SK-N-SH (cell line): ENCODE measurements at regions not wholly inside any gene's neighbourhood (a gene's known extent, or its start where the extent isn't known, plus 50 kb on each side); places are given as distances from the start of the nearest gene placed in this dataset.

Experiments
- CTCF ChIA-PET: fragments of 300-600, 350-600 bp; formaldehyde crosslinking; extraction: SDS; loops from one replicate; lab custom pipeline; 2021; lab: Yijun Ruan, JAX
- POLR2A ChIA-PET: fragments of 350-600 bp; sonication (Branson Sonifier 250); formaldehyde crosslinking; extraction: SDS; loops from one replicate; lab custom pipeline; 2020; ENCODE audit warnings: antibody characterized with exemption, inconsistent platforms; lab: Yijun Ruan, JAX
- DNase-seq: peaks from one replicate; pipeline ENCODE4 v3.0.0; 2012
- H2AFZ ChIP-seq: fragments of 200-600 bp; sonication (generic); 2 replicates; pipeline ENCODE4 v1.8.1; 2016; ENCODE audit warnings: antibody characterized with exemption, mild to moderate bottlenecking, low read depth
- H3F3A ChIP-seq: fragments of 200-600 bp; sonication (generic); replicated peaks from 2 replicates; pipeline ENCODE3; 2016; ENCODE audit warnings: antibody characterized with exemption, mild to moderate bottlenecking; ENCODE audit not compliant: insufficient read depth
- H3K27ac ChIP-seq, 2 experiments: fragments of 200-500 bp in 1 of 2; fragments of 200-600 bp in 1 of 2; sonication (Bioruptor generic) in 1 of 2; sonication (generic), shearing (Covaris generic) in 1 of 2; 2 replicates each; pipeline versions ENCODE4 v1.5.1 to v1.6.1; 2014 to 2016; ENCODE audit warnings: low read depth in 2 of 2, inconsistent platforms in 1 of 2, low read length in 1 of 2, mild to moderate bottlenecking in 1 of 2, mixed read lengths in 1 of 2
- H3K27me3 ChIP-seq: fragments of 200-600 bp; sonication (generic), shearing (Covaris generic); 2 replicates; pipeline ENCODE4 v1.6.1; 2016; ENCODE audit warnings: mixed run types; ENCODE audit not compliant: insufficient read depth
- H3K36me3 ChIP-seq, 2 experiments: fragments of 200-500 bp in 1 of 2; fragments of 200-600 bp in 1 of 2; sonication (Bioruptor generic) in 1 of 2; sonication (generic) in 1 of 2; replicated peaks in 1 of 2; 2 replicates each; pipeline versions ENCODE3 to v1.5.1; 2014 to 2016; ENCODE audit warnings: low read length in 1 of 2, mild to moderate bottlenecking in 1 of 2; ENCODE audit not compliant: insufficient read depth in 2 of 2, control insufficient read depth in 1 of 2
- H3K4me1 ChIP-seq, 2 experiments: fragments of 200-500 bp in 1 of 2; fragments of 200-600 bp in 1 of 2; sonication (Bioruptor generic) in 1 of 2; sonication (generic), shearing (Covaris generic) in 1 of 2; 2 replicates each; pipeline versions ENCODE4 v1.5.1 to v1.6.1; 2014 to 2016; ENCODE audit warnings: low read depth in 1 of 2, low read length in 1 of 2, mixed run types in 1 of 2; ENCODE audit not compliant: insufficient read depth in 2 of 2, control insufficient read depth in 1 of 2
- H3K4me2 ChIP-seq: fragments of 200-600 bp; sonication (generic), shearing (Covaris generic); 2 replicates; pipeline ENCODE4 v1.6.1; 2017; ENCODE audit warnings: mixed run types
- H3K4me3 ChIP-seq, 2 experiments: fragments of 200-500 bp in 1 of 2; fragments of 200-600 bp in 1 of 2; sonication (Bioruptor generic) in 1 of 2; sonication (generic), shearing (Covaris generic) in 1 of 2; 2 replicates each; pipeline versions ENCODE4 v1.5.1 to v1.8.1; 2014 to 2016; ENCODE audit warnings: low read depth in 2 of 2, inconsistent platforms in 1 of 2, low read length in 1 of 2, mild to moderate bottlenecking in 1 of 2, mixed read lengths in 1 of 2, moderate library complexity in 1 of 2
- H3K79me2 ChIP-seq: fragments of 200-600 bp; sonication (generic); 2 replicates; pipeline ENCODE4 v1.8.1; 2017; ENCODE audit warnings: mild to moderate bottlenecking; ENCODE audit not compliant: insufficient read depth
- H3K9ac ChIP-seq: fragments of 200-600 bp; sonication (generic); 2 replicates; pipeline ENCODE4 v1.6.1; 2017; ENCODE audit warnings: mixed run types
- H3K9me2 ChIP-seq: fragments of 200-600 bp; sonication (generic); 2 replicates; pipeline ENCODE4 v1.6.1; 2017; ENCODE audit warnings: mixed run types
- H3K9me3 ChIP-seq: fragments of 200-600 bp; sonication (generic); 2 replicates; pipeline ENCODE4 v1.6.1; 2017; ENCODE audit warnings: mixed run types, mild to moderate bottlenecking, moderate library complexity
- H4K20me1 ChIP-seq: fragments of 200-600 bp; sonication (generic); 2 replicates; pipeline ENCODE4 v1.6.1; 2017; ENCODE audit warnings: mild to moderate bottlenecking, mixed run types; ENCODE audit not compliant: insufficient read depth
- EZH2phosphoT487 ChIP-seq: fragments of 200-600 bp; sonication (generic); IDR thresholded peaks from 2 replicates; pipeline ENCODE4 v1.6.1; 2017; ENCODE audit warnings: low read depth, mixed run types, mild to moderate bottlenecking, antibody characterized with exemption, moderate library complexity, borderline replicate concordance
- FOSL2 ChIP-seq: IDR thresholded peaks from 2 replicates; pipeline ENCODE4 v1.4.0; 2012; ENCODE audit warnings: low read depth, mild to moderate bottlenecking, moderate library complexity, borderline replicate concordance
- FOXJ3 ChIP-seq: sonication (generic); formaldehyde crosslinking; IDR thresholded peaks from 2 replicates; pipeline ENCODE4 v1.5.1; 2020; ENCODE audit warnings: mild to moderate bottlenecking, missing genetic modification reagents
- MEF2A ChIP-seq: IDR thresholded peaks from 2 replicates; pipeline ENCODE4 v1.4.0; 2012; ENCODE audit warnings: low read depth, borderline replicate concordance
- NFIC ChIP-seq: IDR thresholded peaks from 2 replicates; pipeline ENCODE4 v1.4.0; 2012; ENCODE audit warnings: borderline replicate concordance
- RXRA ChIP-seq: IDR thresholded peaks from 2 replicates; pipeline ENCODE4 v1.4.0; 2012; ENCODE audit warnings: low read depth, mild to moderate bottlenecking, borderline replicate concordance
- SMC3 ChIP-seq: IDR thresholded peaks from 2 replicates; pipeline ENCODE4 v1.6.1; 2012; ENCODE audit warnings: low read depth, low read length, improper control_type of control experiment
- WGBS: methylation state at CpG from one replicate; pipeline ENCODE4 v1.1.6; 2017; ENCODE audit warnings: low lambda C conversion rate; 5-methylcytosine and 5-hydroxymethylcytosine counted together
- TF ChIP-seq, protein P1 (sequence below): IDR thresholded peaks from 2 replicates; pipeline ENCODE4 v1.4.0; 2012; ENCODE audit warnings: low read depth, borderline replicate concordance
- TF ChIP-seq, protein P2 (sequence below): fragments of 200-600 bp; sonication (generic); IDR thresholded peaks from 2 replicates; pipeline ENCODE4 v1.6.1; 2017; ENCODE audit warnings: antibody characterized with exemption, mild to moderate bottlenecking, moderate library complexity
- TF ChIP-seq, protein P3 (sequence below): IDR thresholded peaks from 2 replicates; pipeline ENCODE4 v1.6.1; 2012; ENCODE audit warnings: mild to moderate bottlenecking, low read depth, low read length, moderate library complexity
- TF ChIP-seq, protein P4 (sequence below): fragments of 150-350 bp; IDR thresholded peaks from 2 replicates; pipeline ENCODE4 v1.6.1; 2017; ENCODE audit warnings: antibody characterized with exemption, low read length, low read depth, borderline replicate concordance
- TF ChIP-seq, protein P5 (sequence below): IDR thresholded peaks from 2 replicates; pipeline ENCODE4 v1.4.0; 2012; ENCODE audit warnings: low read depth, borderline replicate concordance

DNA sequence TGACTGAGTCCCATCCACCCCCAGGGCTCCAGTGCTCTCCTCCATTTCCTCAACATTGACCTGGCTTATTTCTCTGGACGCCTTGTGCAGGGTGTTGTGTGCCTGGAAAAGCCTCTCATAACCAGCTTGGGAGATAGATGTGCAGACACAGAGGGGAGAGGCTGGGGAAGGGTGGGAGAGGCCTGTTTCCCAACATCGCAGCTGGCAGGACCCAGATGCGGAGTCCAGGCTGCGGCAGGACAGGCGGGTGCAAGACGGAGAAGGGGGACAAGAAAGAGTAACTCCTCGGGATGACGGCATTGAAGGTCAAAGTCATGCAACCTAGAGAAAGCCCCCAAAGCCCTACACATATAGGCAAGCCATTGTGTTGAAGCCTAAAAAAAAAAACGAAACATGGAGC lies 54.1 kb upstream of the ANTXRL start:
- no peaks in the 10 kb centered on the region for H3K79me2 ChIP-seq
- ChIA-PET CTCF (interaction anchor here (0.7 to 8.4 kb wide), 3 partner anchors 10 to 79 kb away, joined by 3 to 136 read pairs (median 3); no protein-coding TSS in a partner anchor), POLR2A (no interaction called here)
- H3K9me2 ChIP-seq, result no peaks in the 10 kb centered on the region
- no peak overlapping the region for H3K27ac ChIP-seq
- no peak overlapping the region for H3K4me3 ChIP-seq
- H2AFZ ChIP-seq, result no peak overlapping the region
- H3F3A ChIP-seq, result no peaks in the 10 kb centered on the region
- no peaks in the 10 kb centered on the region for H4K20me1 ChIP-seq
- no peaks in the 10 kb centered on the region for H3K36me3 ChIP-seq
- no peak for TF ChIP-seq FOSL2
- TF ChIP-seq FOXJ3, result no peak
- TF ChIP-seq, protein P1, sequence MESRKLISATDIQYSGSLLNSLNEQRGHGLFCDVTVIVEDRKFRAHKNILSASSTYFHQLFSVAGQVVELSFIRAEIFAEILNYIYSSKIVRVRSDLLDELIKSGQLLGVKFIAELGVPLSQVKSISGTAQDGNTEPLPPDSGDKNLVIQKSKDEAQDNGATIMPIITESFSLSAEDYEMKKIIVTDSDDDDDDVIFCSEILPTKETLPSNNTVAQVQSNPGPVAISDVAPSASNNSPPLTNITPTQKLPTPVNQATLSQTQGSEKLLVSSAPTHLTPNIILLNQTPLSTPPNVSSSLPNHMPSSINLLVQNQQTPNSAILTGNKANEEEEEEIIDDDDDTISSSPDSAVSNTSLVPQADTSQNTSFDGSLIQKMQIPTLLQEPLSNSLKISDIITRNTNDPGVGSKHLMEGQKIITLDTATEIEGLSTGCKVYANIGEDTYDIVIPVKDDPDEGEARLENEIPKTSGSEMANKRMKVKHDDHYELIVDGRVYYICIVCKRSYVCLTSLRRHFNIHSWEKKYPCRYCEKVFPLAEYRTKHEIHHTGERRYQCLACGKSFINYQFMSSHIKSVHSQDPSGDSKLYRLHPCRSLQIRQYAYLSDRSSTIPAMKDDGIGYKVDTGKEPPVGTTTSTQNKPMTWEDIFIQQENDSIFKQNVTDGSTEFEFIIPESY, result no peak
- TF ChIP-seq, protein P2, sequence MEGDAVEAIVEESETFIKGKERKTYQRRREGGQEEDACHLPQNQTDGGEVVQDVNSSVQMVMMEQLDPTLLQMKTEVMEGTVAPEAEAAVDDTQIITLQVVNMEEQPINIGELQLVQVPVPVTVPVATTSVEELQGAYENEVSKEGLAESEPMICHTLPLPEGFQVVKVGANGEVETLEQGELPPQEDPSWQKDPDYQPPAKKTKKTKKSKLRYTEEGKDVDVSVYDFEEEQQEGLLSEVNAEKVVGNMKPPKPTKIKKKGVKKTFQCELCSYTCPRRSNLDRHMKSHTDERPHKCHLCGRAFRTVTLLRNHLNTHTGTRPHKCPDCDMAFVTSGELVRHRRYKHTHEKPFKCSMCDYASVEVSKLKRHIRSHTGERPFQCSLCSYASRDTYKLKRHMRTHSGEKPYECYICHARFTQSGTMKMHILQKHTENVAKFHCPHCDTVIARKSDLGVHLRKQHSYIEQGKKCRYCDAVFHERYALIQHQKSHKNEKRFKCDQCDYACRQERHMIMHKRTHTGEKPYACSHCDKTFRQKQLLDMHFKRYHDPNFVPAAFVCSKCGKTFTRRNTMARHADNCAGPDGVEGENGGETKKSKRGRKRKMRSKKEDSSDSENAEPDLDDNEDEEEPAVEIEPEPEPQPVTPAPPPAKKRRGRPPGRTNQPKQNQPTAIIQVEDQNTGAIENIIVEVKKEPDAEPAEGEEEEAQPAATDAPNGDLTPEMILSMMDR, result no peak
- TF ChIP-seq, protein P3, sequence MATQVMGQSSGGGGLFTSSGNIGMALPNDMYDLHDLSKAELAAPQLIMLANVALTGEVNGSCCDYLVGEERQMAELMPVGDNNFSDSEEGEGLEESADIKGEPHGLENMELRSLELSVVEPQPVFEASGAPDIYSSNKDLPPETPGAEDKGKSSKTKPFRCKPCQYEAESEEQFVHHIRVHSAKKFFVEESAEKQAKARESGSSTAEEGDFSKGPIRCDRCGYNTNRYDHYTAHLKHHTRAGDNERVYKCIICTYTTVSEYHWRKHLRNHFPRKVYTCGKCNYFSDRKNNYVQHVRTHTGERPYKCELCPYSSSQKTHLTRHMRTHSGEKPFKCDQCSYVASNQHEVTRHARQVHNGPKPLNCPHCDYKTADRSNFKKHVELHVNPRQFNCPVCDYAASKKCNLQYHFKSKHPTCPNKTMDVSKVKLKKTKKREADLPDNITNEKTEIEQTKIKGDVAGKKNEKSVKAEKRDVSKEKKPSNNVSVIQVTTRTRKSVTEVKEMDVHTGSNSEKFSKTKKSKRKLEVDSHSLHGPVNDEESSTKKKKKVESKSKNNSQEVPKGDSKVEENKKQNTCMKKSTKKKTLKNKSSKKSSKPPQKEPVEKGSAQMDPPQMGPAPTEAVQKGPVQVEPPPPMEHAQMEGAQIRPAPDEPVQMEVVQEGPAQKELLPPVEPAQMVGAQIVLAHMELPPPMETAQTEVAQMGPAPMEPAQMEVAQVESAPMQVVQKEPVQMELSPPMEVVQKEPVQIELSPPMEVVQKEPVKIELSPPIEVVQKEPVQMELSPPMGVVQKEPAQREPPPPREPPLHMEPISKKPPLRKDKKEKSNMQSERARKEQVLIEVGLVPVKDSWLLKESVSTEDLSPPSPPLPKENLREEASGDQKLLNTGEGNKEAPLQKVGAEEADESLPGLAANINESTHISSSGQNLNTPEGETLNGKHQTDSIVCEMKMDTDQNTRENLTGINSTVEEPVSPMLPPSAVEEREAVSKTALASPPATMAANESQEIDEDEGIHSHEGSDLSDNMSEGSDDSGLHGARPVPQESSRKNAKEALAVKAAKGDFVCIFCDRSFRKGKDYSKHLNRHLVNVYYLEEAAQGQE, result no peak
- TF ChIP-seq, protein P4, sequence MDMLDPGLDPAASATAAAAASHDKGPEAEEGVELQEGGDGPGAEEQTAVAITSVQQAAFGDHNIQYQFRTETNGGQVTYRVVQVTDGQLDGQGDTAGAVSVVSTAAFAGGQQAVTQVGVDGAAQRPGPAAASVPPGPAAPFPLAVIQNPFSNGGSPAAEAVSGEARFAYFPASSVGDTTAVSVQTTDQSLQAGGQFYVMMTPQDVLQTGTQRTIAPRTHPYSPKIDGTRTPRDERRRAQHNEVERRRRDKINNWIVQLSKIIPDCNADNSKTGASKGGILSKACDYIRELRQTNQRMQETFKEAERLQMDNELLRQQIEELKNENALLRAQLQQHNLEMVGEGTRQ, result no peak
- TF ChIP-seq MEF2A, result no peak
- no peak for TF ChIP-seq NFIC
- TF ChIP-seq RXRA, result no peak
- no peak for TF ChIP-seq SMC3
- TF ChIP-seq EZH2phosphoT487, result no peak
- TF ChIP-seq, protein P5, sequence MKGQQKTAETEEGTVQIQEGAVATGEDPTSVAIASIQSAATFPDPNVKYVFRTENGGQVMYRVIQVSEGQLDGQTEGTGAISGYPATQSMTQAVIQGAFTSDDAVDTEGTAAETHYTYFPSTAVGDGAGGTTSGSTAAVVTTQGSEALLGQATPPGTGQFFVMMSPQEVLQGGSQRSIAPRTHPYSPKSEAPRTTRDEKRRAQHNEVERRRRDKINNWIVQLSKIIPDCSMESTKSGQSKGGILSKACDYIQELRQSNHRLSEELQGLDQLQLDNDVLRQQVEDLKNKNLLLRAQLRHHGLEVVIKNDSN, result no peak
- TF ChIP-seq, all 33 proteins: peak for 0
- DNase-seq, result no peak
- Histone ChIP-seq H3K4me2 (no peak overlapping the region), H3K4me1 (peaks cover 0 to 13% of the 10 kb centered on the region in 2 experiments; a peak in 1 of 4 replicates), H3K9ac (no peak overlapping the region), H3K9me3 (no peaks in the 10 kb centered on the region), H3K27me3 (no peaks in the 10 kb centered on the region)
- 72% methylated on average over 9 of the region's 9 CpGs for WGBS
